Activated CD4-positive, alpha-beta T cell treated with anti-CD3 and anti-CD28 coated beads for 24 hours (primary cell): ENCODE measurements at regions not wholly inside any gene's neighbourhood (a gene's known extent, or its start where the extent isn't known, plus 50 kb on each side); places are given as distances from the start of the nearest gene placed in this dataset.

Experiments used
- DNase-seq, 2 donors: peaks; one replicate each; pipeline ENCODE4 v3.0.0-alpha.2; 2020; ENCODE audit warnings: low read depth in 2 of 2

GRCh38 chr11:122319691-122320620, 203.9 kb upstream of the BLID start:
- no peak for DNase-seq

DNA sequence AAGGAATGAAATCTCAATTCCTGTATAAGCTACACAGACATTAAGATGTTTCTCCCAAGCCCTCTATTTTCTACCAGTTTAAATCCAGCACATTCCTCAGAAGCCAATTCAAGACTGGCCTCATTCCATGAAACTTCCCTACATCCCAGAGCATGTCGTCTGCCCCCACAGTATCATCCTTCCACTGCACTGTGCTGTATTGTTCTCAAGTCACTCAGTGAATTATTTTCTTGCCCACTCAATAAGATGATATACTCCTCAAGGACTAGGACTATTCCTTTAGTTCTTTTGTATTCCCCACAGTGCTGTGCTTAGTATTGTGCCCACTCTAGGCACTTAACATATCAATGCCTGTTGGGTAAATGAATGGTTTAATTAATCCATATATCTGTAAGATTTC, 203.1 kb upstream of the BLID start:
- no peak for DNase-seq

DNA sequence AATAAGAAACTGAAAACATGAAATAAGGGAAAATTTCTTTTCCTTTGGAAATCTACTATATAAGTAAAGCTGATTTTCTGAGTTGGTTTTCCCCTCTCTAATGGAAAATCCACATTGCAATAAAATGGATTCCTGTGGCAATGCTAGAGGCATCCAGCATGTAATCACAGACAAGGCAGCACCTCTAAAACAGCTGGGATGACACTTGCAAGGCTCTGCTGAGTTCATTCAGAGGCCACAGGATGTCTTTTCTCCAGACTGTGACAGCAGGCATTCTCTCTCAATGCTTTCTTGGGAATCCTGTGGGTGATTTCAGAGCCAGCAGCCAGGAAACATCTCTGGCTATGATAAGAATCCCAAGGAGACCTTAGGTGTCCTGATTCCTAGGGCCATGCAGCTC, 201.3 kb upstream of the BLID start:
- DNase-seq: no peak

DNA sequence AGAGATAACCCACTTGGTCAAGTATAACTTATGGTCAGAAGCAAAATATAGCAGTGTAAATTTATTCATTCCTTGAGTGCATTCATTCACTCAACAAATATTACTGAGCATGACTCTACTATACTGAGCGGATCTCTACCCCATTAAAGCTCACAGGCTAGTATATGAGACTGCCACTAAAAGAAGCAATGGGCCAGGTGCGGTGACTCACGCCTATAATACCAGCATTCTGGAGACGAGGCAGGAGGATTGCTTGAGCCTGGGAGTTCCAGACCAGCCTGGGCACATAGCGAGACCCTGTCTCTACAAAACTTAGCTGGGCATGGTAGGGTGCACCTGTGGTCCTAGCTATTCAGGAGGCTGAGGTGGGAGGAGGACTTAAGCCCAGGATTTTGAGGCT, 197.6 kb upstream of the BLID start:
- no peak for DNase-seq

DNA sequence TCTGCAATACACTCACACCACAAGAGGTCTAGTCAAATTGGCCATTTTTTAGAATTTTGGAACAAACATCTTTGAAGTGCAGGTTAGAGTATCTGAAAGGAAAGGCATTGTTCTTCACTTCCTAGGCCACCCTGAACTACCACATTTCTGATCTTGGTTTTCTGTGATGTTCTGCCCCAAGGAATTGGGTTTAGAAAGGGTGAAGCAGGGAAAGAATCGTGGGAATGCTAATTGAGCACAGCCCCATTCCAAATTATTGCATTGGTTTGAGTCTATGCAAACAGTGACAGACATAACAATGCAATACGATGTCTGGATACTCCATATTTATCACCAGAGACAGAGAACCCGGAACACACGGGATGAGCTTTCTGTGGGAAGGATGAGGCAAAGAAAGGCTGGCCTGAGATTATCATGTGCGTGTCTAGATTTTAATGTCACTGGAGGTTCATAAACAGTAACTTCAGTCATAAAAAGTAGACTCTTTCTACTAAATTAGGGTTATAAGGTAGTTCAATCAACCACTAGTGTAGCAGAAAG, 195.3 kb upstream of the BLID start:
- no peak for DNase-seq

DNA sequence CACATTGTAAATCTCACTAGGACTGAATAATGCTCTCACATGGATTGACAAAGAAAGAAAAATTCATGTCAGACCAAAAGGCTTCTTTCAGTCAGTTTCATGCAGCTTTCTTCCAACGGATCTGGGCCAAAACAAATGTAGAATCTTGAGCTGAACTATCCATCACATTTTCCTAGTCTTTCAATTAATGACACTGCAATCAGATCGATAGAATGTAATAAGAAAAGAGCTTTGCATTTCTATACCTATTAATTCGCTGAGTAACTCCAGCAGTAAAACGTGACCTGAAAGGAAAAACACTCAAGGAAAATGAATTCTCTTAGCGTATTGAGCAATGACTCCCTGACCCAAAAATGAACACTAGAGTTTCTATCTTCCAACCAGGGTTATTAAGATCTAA, 194.8 kb upstream of the BLID start:
- DNase-seq: no peak

DNA sequence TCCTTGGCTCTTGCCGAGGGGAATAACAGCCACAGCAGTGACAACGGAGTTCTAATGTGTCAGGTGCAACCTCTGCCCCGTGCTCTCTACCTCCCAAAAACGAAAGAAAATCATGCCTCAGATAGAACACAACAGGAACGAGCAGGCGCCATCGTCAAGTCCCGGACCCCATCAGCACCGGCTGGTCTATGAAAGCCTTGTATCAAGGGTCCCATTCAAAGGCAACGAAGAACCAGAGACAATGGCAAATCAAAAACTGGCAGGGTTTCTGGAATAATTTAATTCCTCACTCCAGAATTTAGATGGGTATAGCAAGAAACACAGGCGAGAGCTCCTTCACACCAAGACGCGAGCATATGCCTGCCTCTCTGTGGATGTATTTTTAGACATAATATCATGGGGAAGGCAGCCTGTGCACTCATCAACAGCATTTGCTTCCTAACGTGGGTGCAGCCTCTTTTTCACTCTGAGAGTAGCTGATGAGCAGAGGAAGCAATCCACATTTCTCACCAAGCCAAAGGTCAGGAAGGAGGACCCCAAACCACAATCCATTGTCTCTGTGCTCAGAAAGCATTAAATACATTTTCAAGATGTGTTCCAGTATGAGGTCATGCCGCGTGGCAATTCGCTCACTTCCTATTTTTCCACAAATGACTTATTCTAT, 193.4 kb upstream of the BLID start:
- no peak for DNase-seq

- DNase-seq: no peak
Measured at GRCh38 chr11:122308226-122308625, 192.2 kb upstream of the BLID start.

DNA sequence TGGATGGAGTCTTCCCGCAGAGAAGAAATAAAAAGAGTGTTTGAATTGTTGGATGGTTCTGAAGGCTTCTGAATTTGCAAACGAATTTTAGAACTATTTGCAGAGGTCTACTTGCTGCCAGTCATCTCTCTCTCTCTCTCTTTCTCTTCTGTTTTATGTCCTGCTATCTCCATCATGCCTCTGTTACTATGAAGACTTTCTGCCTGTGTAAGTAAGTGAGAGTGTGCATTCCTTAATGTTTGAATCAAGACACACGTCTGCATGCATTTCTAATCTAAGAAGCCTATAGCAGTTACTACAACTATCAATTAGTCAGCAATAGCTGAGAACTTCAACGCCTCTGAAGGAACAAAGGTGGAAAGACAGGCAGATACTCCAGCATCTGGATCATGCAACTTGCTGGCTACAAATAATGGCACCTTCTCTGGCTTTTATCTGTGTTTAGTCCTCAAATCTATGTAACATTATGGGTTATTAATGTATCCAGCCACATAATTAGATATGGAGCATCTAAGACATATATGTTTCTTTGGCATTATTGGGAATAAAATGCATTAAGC, 191.5 kb upstream of the BLID start:
- no peak for DNase-seq

GRCh38 chr11:122306831-122307391, 190.9 kb upstream of the BLID start:
- no peak for DNase-seq

GRCh38 chr11:122305426-122306320, 189.7 kb upstream of the BLID start:
- DNase-seq: no peak

DNA sequence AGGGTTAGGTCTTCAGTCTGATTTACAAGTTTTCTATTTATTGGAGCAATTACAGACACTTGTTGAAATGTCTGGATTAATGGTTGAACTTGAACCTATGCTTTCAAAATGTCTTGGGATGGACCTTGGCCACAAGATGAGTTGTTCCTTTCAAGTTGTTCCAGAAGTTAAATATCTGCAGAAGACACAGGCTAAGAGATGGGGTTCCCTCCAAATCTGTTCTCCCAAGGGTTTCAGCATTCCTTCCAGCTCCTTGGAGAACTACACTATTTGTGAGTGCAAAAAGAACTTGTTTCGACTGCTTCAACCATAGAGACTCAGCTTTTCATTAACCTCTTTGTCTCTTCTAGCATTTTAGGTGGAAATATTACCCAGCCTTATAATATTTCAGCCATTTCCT, 189.0 kb upstream of the BLID start:
- no peak for DNase-seq

- no peak for DNase-seq
Measured at GRCh38 chr11:122304306-122304705, 188.3 kb upstream of the BLID start.

DNA sequence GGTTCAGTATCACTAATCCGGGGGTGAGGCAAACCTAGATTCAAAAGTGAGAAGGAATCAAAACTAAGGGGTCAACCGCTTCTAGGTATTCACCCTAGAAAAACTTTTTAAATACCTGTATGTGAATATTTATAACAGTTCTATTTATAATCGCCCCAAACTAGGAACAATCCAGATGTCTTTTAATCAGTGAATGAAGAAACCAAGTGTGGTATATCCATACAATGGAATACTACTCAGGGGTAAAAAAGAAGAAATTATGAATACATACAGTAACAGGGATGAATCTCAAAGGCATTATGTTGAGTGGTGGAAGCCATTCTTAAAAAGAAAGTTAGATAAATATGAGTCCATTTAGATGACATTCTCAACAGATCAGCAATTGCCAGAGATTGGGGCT, 178.0 kb upstream of the BLID start:
- DNase-seq: no peak

DNA sequence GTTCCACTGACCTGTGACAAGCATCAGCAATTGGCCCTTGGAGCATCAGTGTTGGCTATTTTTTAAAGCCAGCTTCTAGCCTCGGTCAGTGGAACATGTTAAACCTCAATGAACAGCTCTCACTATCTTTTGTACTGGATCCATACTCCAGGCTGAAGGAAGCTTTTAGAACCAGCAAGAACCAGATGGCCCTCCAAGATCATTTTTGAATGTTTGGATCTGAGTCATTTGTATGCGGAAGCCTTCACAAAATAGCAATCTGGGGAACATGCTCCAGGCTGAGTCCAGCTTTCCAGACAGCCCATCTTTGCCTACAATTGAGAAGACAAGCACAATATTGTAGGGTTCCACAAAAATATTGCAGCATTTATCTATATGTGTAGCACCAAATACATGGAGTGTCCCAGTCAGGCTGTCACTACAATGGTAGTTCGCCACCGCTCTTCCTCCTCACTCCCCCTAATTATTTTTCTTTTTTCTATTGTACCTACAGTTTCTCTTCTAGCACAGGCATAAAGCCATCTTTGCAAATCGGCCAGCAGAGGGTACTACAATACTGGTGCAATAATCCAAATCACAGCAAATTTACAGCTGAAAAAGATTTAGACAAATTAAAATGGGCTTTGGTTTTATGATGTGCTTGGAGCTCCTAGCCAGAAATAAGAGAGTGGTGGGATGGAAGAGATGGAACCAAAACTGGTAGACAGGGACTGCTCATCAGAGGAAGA, 177.4 kb upstream of the BLID start:
- no peak for DNase-seq

- DNase-seq: no peak
Measured at GRCh38 chr11:122287401-122287800, 171.4 kb upstream of the BLID start.

DNA sequence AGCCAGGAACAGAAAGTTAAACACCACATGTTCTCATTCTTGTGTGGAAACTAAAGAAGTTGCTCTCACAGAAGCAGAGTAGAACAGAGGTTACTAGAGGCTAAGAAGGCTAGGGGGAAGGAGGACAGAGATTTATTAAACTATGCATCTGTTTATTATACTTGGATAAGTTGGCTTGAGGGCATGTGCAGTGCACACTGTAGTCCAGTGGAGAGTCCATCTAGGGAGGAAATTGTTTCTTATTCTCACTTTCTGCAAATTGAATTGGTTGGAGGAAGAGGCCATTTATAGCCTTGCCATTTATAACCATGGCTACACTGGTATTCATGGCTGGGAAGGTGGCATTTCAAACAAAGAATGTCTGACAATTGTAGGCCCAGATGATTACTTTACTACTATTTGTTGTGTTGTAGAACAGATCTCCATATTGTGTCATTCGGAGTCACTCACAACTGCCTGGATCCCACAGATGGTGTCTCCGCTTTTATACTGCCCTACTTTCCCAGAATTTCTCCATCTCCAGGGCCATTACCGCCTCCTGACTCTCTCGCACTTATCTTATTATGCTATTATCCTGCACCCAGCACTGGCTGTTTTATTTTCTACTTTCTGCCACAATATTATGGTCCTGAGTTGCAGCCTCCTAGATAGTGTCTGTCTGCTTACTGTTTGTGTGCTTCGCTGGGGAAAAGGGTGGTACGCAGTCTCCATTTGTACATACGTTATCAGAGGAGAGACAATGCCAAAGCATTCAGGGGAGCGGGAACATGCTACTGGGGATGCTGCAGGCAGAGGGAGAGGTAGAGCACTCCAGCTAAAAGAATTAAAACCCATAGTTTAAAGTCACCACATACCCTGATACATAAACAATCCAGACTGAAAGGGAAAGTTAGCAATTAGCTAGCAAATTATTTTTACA, 169.3 kb upstream of the BLID start:
- DNase-seq: no peak

GRCh38 chr11:122280870-122281269, 164.9 kb upstream of the BLID start:
- DNase-seq: no peak

- no peak for DNase-seq
Measured at GRCh38 chr11:122279194-122279593, 163.2 kb upstream of the BLID start.

DNA sequence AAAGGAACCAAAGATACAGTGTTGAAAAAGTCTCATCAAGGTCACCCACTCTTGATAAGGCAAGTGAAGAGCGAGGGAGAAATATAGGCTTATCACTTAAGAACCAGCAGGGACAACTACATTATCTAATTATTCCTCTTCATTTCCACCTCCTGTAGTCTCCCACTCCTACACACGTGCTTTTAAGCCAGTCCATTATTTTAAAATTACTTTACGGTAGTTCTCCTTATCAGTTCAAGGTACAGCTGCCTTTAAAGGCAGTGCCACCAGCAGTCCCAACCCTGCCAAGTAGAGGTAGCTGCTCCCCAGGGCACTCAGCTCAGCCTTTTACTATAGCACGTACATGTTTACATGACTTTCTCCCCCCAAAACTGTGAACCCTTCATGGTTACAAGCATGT, 161.5 kb upstream of the BLID start:
- DNase-seq: no peak
